ENCODE measurements at regions not wholly inside any gene's neighbourhood (a gene's known extent, or its start where the extent isn't known, plus 50 kb on each side); places are given as distances from the start of the nearest gene placed in this dataset.
"Not testable (repeated sequence)": the region's sequence is repeated elsewhere in the genome, so short reads cannot be mapped to it uniquely, and the experiment has no call there.

DNA sequence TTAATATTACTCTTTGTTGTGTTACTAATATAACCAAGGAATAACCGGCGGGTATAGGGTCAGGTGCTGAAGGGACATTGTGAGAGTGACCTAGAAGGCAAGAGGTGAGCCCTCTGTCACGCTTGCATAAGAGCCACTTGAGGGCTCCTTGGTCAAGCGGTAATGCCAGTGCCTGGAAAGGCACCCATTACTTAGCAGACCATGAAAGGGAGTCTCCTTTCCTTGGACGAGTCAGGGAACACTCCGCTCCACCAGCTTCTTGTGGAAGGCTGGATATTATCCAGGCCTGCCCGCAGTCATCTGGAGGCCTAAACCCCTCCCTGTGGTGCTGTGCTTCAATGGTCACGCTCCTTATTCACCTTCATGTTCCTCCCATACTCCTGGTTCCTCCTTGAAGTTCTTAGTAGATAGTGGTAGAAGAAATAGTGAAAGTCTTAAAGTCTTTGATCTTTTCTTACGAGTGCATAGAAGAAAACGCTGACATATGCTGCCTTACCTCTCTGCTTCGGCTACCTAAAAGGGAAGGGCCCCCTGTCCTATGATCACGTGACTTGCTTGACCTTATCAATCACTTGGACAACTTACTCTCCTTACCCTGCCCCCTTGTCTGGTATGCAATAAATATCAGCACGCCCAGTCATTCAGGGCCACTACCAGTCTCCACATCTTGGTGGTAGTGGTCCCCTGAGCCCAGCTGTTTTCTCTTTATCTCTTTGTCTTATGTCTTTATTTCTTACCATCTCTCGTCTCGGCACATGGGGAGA, 59.6 kb upstream of the DMRTB1 start:
- not testable (repeated sequence) for DNase-seq (ENCODE audit: low read depth)

DNA sequence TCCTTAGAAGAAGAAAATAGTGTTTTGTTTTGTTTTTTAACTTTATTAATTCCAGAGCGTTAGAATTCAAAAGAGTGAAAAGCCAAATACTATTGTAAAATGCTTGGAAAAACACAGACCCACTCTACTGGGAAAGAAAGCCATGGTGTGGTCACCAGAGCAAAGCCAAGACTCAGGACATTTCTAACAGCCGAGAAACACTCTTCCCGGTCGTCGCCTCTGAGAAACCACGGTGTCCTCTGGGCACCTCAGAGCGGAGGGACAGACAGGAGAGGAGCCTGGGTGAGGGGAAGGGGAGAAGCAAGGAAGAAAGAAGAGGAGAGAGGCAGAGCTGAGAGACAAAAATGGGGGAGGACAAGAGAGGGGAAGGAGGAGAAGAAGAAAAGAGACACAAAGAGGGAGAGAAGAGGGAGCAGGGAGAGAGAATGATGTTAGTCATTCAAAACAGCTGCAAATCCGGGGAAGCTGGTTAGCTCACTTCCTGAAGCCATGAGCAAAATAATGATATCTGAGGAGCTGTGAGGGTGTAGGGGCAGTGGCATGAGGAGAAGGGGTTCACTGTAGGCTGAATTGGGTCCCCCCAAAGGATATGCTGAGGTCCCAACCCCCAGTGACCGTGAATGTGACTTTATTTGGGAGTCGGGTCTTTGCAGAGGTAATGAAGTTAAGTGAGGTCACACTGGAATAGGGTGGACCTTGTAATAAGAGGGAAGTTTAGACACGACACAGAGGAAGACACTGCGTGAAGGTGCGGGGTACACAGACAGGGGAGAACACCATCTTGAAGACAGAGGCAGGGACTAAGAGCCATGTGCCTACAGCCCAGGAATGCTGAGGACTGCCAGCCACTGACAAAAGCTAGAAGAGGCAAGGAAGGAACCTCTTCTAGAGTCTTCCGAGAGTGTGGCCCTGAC, 58.2 kb upstream of the DMRTB1 start:
- DNase-seq (ENCODE audit: low read depth) = no peak

DNA sequence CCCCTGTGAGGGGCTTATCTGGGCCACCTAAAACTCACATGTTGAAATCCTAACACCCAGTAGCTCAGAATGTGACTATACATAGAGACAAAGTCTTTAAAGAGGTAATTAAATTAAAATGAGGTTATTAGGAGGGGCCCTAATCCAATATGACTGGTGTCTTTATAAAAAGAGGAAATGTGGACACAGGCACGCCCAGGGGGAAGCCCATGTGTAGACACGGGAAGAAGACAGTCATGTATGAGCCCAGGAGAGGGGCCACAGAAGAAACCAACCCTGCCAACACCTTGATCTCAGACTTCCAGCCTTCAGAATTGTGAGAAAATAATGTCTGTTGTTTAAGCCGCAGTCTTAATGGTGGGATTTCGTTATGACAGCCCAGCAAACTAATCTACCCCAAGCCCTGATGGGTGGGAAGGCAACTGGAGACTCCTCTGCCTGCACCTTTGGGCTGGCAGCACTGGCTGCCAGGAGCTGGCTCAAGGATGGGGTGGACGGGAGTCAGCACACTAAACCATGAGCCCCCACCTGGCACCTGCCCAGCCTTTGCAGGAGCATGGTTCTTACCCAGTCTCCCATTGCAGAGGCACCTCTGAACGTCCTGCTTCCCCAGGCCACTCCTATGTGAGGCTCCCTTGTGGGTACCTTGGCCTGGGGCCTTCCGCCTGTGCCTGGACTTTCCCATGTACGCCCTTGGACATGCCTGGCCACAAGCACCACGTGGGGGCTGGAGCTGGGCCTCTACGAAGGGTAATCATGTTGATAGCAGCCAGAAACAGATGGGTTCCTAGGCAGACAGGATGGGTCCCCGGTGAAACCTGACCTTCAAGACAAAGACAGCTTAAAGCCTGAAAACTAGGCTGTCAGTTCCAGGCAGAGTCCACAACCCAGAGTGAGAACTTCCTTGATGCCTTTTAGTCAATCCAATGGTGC, 57.1 kb upstream of the DMRTB1 start:
- no peak for DNase-seq (ENCODE audit: low read depth)

DNA sequence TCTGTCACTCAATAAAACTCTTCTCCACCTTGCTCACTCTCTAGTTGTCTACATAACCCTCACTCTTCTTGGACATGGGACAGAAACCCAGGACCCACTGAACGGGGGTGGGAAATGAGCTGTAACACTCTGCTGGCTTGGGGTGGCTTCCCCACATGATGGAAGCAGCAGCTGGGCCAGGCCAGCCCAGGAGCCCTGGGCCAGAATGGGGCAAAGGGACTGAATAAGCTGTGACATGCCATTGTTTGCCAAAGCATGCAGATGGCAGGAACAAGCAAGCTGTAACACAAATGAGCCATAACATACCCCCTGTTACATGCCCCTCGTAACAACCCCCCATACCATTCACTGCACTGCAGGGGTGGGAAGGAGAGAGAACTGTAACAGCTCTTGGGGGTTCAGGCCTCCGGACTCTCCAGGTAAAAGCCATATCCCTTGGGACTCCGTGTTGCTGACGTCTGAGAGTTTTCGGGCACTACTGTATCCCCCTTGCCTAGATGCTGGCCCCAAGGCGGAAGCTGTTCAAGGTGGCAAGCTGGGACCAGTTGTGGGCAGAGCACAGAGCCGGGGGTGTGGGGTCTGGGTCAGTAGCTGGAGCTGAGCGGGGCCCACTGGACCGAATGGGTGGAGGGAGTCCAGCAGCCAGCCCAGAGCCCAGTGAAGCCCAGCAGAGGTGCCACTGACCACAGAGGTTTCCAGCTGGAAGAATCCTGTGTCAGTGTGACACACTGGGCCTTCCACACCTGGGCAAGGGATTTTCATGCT, 56.1 kb upstream of the DMRTB1 start:
- no peak for DNase-seq (ENCODE audit: low read depth)

DNA sequence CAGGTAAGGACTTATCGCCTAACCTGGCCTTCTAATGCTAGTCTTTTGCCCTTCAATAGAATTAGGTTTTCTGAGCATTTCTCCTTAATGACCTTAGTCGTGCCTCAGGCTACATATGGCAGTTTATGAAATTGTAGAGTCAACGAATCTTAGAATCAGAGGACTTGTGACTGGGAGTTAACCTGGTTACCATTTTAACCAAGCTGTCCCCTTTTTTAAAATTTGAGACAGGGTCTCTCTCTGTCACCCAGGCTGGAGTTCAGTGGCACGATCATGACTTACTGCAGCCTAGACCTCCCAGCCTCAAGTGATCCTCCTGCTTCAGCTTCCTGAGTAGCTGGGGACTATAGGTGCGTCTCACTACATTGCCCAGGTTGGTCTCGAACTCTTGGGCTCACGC, 53.5 kb upstream of the DMRTB1 start:
- DNase-seq (ENCODE audit: low read depth) = no peak

DNA sequence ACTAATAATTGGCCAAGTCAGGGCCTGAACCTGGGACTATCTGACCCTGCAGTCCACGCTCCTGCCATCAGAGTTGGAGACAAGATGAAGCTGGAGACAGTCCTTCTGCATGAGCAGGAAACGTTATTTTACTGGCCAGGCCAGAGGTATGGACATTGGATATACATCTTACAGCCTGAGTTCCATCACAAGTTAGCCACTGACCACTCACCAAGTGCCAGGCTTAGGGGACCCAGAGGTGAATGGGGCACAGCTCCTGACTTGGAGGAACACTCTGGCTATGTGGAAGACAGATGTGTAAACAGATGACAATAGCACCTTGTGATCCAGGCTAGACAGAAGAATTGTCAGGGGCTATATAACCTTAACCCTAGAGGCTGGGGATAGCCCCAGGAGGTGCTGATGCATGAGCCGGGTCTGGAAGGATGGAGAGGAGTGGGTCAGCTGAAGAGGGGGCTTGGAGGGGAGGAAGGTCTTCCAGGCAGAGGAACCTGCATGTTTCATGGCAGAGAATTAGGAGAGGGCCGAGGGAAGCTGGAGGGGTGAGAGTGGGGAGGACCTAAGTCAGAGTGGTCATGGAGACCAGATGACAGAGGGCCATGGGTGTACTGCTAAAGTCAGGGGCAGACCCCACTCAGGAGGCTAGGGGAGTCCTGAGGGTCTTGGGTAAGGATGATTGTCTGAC, 52.5 kb upstream of the DMRTB1 start:
- no peak for DNase-seq (ENCODE audit: low read depth)

DNA sequence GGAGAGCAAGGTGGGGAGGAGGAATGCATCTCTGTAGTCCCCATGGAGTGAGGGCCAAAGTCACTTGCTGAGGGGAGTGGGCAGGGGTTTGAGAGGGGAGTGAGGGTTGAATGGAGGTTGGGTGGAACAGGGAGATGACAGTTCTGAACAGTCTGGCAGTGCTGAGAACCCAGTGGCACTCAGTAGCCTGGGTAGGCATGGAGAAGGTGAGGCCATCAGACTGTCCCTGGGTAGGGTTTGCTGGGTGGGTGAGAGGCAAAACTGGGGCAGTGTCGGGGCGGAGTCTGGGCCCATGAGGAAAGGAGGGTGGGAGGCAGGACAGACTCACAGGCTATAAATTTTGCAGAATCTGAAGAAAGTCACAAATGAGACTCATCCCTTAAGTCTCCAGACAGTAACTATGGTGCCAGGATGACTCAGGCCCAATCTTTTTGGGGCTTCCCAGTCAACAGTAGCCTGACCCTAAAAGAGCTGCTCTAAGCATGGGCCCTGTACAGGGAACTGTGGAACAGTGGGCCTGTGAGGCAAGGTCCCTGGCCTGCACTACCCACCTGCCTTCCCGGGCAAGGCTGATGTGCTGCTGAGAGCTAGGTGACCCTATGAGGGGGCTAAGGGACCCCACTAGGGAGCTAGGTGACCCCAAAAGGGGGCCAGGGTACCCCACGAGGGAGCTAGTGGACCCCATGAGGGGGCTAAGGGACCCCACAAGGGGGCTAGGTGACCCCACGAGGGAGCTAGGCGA, 51.0 kb upstream of the DMRTB1 start:
- no peak for DNase-seq (ENCODE audit: low read depth)

DNA sequence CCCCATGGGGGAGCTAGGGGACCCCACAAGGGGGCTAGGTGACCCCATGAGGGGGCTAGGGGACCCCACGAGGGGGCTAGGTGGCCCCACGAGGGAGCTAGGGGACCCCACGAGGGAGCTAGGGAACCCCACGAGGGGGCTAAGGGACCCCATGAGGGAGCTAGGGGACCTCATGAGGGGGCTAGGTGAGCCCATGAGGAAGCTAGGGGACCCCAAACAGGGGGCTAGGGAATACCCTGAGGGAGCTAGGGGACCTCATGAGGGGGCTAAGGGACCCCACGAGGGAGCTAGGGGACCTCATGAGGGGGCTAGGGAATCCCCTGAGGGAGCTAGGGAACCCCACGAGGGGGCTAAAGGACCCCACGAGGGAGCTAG, 50.5 kb upstream of the DMRTB1 start:
- no peak for DNase-seq (ENCODE audit: low read depth)

DNA sequence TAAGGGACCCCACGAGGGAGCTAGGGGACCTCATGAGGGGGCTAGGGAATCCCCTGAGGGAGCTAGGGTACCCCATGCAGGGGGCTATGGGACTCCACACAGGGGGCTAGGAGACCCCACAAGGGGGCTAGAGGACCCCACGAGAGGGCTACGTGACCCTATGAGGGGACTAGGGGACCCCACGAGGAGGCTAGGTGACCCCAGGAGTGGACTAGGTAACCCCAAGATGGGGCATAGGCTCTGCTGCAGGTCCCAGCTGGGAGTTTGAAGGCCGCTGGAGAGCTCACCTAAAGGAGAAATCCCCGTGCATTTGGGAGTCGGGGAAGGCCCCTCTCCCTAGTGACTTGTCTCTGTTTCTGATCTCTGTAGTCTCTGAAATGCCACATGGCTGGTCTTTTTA, 50.0 kb upstream of the DMRTB1 start:
- no peak for DNase-seq (ENCODE audit: low read depth)
